Neural progenitor cell (in vitro differentiated cells): ENCODE measurements at regions not wholly inside any gene's neighbourhood (a gene's known extent, or its start where the extent isn't known, plus 50 kb on each side); places are given as distances from the start of the nearest gene placed in this dataset.

Experiments used
- EZH2 ChIP-seq: fragments of 200-600 bp; sonication (generic); IDR thresholded peaks from 2 replicates; pipeline ENCODE4 v1.6.1; 2017; ENCODE audit warnings: antibody characterized with exemption, mild to moderate bottlenecking, moderate library complexity
- EZH2phosphoT487 ChIP-seq: fragments of 200-600 bp; sonication (generic); IDR thresholded peaks from 2 replicates; pipeline ENCODE4 v1.6.1; 2017; ENCODE audit warnings: antibody characterized with exemption
- TF ChIP-seq, protein P1 (sequence below): fragments of 200-600 bp; sonication (generic); IDR thresholded peaks from 2 replicates; pipeline ENCODE4 v1.5.1; 2017; ENCODE audit warnings: antibody characterized with exemption, mild to moderate bottlenecking

DNA sequence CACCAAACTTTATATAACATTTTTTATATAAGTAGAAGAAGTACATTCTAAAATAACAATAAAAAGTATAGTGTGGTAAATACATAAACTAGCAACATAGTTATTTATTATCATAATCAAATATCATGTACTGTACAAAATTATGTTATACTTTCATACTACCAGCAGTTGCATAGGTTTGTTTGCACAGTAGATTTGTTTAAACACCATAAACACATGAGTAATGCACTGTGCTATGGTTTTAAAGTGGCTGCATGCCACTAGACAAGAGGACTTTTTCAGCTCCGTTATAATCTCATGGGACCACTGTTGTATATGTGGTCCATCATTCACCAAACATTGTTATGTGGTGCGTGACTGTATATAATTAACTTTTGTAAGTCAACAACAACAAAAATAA lies 137.6 kb downstream of the DRD1 start:
- TF ChIP-seq, protein P1, sequence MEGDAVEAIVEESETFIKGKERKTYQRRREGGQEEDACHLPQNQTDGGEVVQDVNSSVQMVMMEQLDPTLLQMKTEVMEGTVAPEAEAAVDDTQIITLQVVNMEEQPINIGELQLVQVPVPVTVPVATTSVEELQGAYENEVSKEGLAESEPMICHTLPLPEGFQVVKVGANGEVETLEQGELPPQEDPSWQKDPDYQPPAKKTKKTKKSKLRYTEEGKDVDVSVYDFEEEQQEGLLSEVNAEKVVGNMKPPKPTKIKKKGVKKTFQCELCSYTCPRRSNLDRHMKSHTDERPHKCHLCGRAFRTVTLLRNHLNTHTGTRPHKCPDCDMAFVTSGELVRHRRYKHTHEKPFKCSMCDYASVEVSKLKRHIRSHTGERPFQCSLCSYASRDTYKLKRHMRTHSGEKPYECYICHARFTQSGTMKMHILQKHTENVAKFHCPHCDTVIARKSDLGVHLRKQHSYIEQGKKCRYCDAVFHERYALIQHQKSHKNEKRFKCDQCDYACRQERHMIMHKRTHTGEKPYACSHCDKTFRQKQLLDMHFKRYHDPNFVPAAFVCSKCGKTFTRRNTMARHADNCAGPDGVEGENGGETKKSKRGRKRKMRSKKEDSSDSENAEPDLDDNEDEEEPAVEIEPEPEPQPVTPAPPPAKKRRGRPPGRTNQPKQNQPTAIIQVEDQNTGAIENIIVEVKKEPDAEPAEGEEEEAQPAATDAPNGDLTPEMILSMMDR: no peak
- TF ChIP-seq EZH2phosphoT487: no peak
- no peak for TF ChIP-seq EZH2
